ENCODE measurements at regions not wholly inside any gene's neighbourhood (a gene's known extent, or its start where the extent isn't known, plus 50 kb on each side); places are given as distances from the start of the nearest gene placed in this dataset.

GRCh38 chr4:95694411-95694810 lies 145.5 kb upstream of the PDHA2 start:
- SMC1A ChIA-PET (ENCODE audit: uncharacterized antibody, unreplicated experiment): no interaction called here
- no peaks in the 10 kb centered on the region for H3K36me3 ChIP-seq (ENCODE audit: control insufficient read depth in 2 of 2, insufficient read depth in 2 of 2, low read length in 1 of 2)
- WGBS (ENCODE audit: insufficient coverage, insufficient replicate concordance, low lambda C conversion rate, missing lambda C conversion rate): 27% methylated on average over 3 of the region's 3 CpGs
- CTCF ChIA-PET: interaction anchor here (1.1 to 1.5 kb wide), 2 partner anchors 11 to 21 kb away, joined by 3 to 4 read pairs; no protein-coding TSS in a partner anchor
- BruUV-seq (replicated peaks): no TSS peak
- no peak overlapping the region for H3K4me2 ChIP-seq (ENCODE audit: control insufficient read depth, insufficient read depth)
- H3K4me3 ChIP-seq: no peak overlapping the region
- in situ Hi-C loops (cut with MboI): no loop called here
- no peak for FAIRE-seq
- no peak for ATAC-seq
- intact Hi-C loops (cut with micrococcal nuclease; ENCODE audit: unreplicated experiment): no loop called here
- H3K9ac ChIP-seq (ENCODE audit: control insufficient read depth, insufficient read depth, low read length): no peak overlapping the region
- POLR2A ChIA-PET: no interaction called here
- TF ChIP-seq BACH1 (IDR thresholded peaks at IDR 0.05; ENCODE audit: borderline replicate concordance) (no peak), TCF3 (IDR thresholded peaks at IDR 0.05; ENCODE audit: borderline replicate concordance, insufficient read depth, low read depth, low read length) (no peak), CHD4 (IDR thresholded peaks at IDR 0.05) (no peak), ZNF274 (IDR thresholded peaks at IDR 0.05; ENCODE audit: insufficient read depth, insufficient read length) (no peak), ASH2L (IDR thresholded peaks at IDR 0.05; ENCODE audit: borderline replicate concordance, low read depth) (no peak), PAX8 (IDR thresholded peaks at IDR 0.05) (no peak), MAX (IDR thresholded peaks at IDR 0.05; ENCODE audit: low read depth, low read length) (no peak), STAT3 (IDR thresholded peaks at IDR 0.05; ENCODE audit: low read depth, low read length) (no peak), FOXM1 (IDR thresholded peaks at IDR 0.05; ENCODE audit: low read depth, low read length) (no peak), DPF2 (IDR thresholded peaks at IDR 0.05) (no peak), ETV6 (conservative IDR thresholded peaks at IDR 0.05 in 1 of 2, IDR thresholded peaks at IDR 0.05 in 1 of 2; ENCODE audit: borderline replicate concordance in 1 of 2, low read depth in 1 of 2) (no peak), IRF3 (IDR thresholded peaks at IDR 0.05) (no peak), MYB (IDR thresholded peaks at IDR 0.05; ENCODE audit: borderline replicate concordance, low read depth, low read length) (no peak), ATF2 (IDR thresholded peaks at IDR 0.05; ENCODE audit: low read length) (no peak), KDM1A (IDR thresholded peaks at IDR 0.05; ENCODE audit: borderline replicate concordance) (no peak), ZNF24 (IDR thresholded peaks at IDR 0.05) (no peak), LARP7 (IDR thresholded peaks at IDR 0.05) (no peak), CBFB (IDR thresholded peaks at IDR 0.05; ENCODE audit: low read depth) (no peak), YY1 (IDR thresholded peaks at IDR 0.05; ENCODE audit: low read depth, low read length) (no peak), TBL1XR1 (IDR thresholded peaks at IDR 0.05; ENCODE audit: low read depth, low read length) (no peak)
- H4K20me1 ChIP-seq (ENCODE audit: control insufficient read depth, insufficient read depth): no peaks in the 10 kb centered on the region
- H3K4me1 ChIP-seq (ENCODE audit: control insufficient read depth, insufficient read depth, low read length): no peaks in the 10 kb centered on the region
- RAD21 ChIA-PET (ENCODE audit: unreplicated experiment): no interaction called here
- H3K27me3 ChIP-seq (replicated peaks in 1 of 2; ENCODE audit: control insufficient read depth in 2 of 2, insufficient read depth in 2 of 2, low read length in 1 of 2): no peaks in the 10 kb centered on the region
- DNase-seq (ENCODE audit: low read depth, low spot score): no peak
- no peak overlapping the region for H2AFZ ChIP-seq (ENCODE audit: control insufficient read depth, low read depth, low read length)
- no peaks in the 10 kb centered on the region for H3K9me3 ChIP-seq (replicated peaks; ENCODE audit: control insufficient read depth, insufficient read depth, low read length)
- no peaks in the 10 kb centered on the region for H3K79me2 ChIP-seq (ENCODE audit: control insufficient read depth, insufficient read depth, low read length)
- H3K27ac ChIP-seq (ENCODE audit: control insufficient read depth, insufficient read depth): no peak overlapping the region

All from GM12878 (cell line).